Upper lobe of left lung (tissue), 6 donors: ENCODE measurements at regions not wholly inside any gene's neighbourhood (a gene's known extent, or its start where the extent isn't known, plus 50 kb on each side); places are given as distances from the start of the nearest gene placed in this dataset.

ENCODE experiments used
- ATAC-seq, 2 donors: fragments of 200-7000 bp; cut with Tn5 transposase; one replicate each; pipeline ENCODE4 v1.9.1; 2022; ENCODE audit warnings: mild to moderate bottlenecking in 2 of 2, moderate library complexity in 2 of 2; ENCODE audit not compliant: low FRiP score in 2 of 2
- DNase-seq, 2 donors: peaks; one replicate each; pipeline ENCODE4 v3.0.0-alpha.2; 2019 to 2020
- H3K27ac ChIP-seq, 4 donors: fragments of 200-600 bp; sonication (generic); one replicate each; pipeline ENCODE4 v1.5.1; 2016 to 2019
- H3K27me3 ChIP-seq, 4 donors: fragments of 200-600 bp; sonication (generic); one replicate each; pipeline ENCODE4 v1.5.1; 2017 to 2019
- H3K36me3 ChIP-seq, 4 donors: fragments of 200-600 bp; sonication (generic); one replicate each; pipeline ENCODE4 v1.5.1; 2016 to 2019
- H3K4me1 ChIP-seq, 4 donors: fragments of 200-600 bp; sonication (generic); one replicate each; pipeline ENCODE4 v1.5.1; 2018 to 2019
- H3K4me3 ChIP-seq, 4 donors: fragments of 200-600 bp; sonication (generic); one replicate each; pipeline ENCODE4 v1.5.1; 2017 to 2019; ENCODE audit warnings: mild to moderate bottlenecking in 2 of 4, moderate library complexity in 1 of 4
- H3K9me3 ChIP-seq, 4 donors: fragments of 200-600 bp; sonication (generic); one replicate each; pipeline ENCODE4 v1.5.1; 2018 to 2019
- EP300 ChIP-seq, 4 donors: sonication (generic); formaldehyde crosslinking; IDR thresholded peaks; one replicate each; pipeline ENCODE4 v1.5.1; 2017; ENCODE audit warnings: antibody characterized with exemption in 4 of 4, control low read depth in 2 of 4
- POLR2A ChIP-seq, 4 donors: fragments of 450-650 bp; IDR thresholded peaks; one replicate each; pipeline ENCODE4 v1.5.1; 2016 to 2017; ENCODE audit warnings: antibody characterized with exemption in 4 of 4, mild to moderate bottlenecking in 2 of 4
- POLR2AphosphoS5 ChIP-seq, 2 donors: sonication (generic); formaldehyde crosslinking; IDR thresholded peaks; one replicate each; pipeline ENCODE4 v1.5.1; 2017; ENCODE audit warnings: antibody characterized with exemption in 2 of 2
- WGBS, 2 donors: methylation state at CpG; one replicate each; pipeline ENCODE4 v1.1.5; 2017 to 2018; 5-methylcytosine and 5-hydroxymethylcytosine counted together
- TF ChIP-seq, protein P1 (sequence below), 6 experiments: fragments of 450-650 bp in 4 of 6; fragments of 200-600 bp in 2 of 6; sonication (generic) in 2 of 6; IDR thresholded peaks; one replicate each; pipeline ENCODE4 v1.5.1; 2016 to 2019; ENCODE audit warnings: antibody characterized with exemption in 6 of 6
- donor health status: DM: no; HTN: no; CAD: no; lungs with moderate emphysema.
- donor health status: DM: no; HTN: yes; CAD: no; lungs with severe emphysema.

DNA sequence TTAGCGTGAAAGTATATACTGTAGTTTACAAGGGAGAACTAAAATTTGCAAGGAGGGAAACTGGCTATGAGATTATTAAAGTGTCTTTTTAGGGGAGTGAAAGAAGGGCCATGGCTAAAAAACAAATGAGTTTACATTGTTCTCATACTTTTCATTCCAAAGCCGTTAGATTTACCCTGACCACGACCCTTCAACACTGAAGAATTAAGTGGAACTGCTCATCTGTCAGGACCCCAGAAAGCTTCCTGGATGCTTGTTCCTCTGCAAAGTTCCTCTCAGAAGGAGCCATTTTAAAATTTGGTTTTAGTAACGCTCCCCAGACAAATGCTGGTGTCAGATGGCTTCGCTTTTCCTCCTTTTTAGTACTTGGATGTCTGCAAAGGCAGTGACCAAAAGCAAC is 82.7 kb upstream of the ZBTB18 start:
- DNase-seq (no peak), ATAC-seq (no peak)
- Histone ChIP-seq H3K27ac (no peak overlapping the region), H3K36me3 (no peaks in the 10 kb centered on the region), H3K9me3 (no peaks in the 10 kb centered on the region), H3K4me1 (no peaks in the 10 kb centered on the region), H3K27me3 (no peaks in the 10 kb centered on the region), H3K4me3 (no peak overlapping the region)
- 51 to 53% methylated on average over 5 of the region's 5 CpGs for WGBS, 2 donors
- TF ChIP-seq POLR2AphosphoS5 (IDR thresholded peaks at IDR 0.05): no peak
- TF ChIP-seq, protein P1, sequence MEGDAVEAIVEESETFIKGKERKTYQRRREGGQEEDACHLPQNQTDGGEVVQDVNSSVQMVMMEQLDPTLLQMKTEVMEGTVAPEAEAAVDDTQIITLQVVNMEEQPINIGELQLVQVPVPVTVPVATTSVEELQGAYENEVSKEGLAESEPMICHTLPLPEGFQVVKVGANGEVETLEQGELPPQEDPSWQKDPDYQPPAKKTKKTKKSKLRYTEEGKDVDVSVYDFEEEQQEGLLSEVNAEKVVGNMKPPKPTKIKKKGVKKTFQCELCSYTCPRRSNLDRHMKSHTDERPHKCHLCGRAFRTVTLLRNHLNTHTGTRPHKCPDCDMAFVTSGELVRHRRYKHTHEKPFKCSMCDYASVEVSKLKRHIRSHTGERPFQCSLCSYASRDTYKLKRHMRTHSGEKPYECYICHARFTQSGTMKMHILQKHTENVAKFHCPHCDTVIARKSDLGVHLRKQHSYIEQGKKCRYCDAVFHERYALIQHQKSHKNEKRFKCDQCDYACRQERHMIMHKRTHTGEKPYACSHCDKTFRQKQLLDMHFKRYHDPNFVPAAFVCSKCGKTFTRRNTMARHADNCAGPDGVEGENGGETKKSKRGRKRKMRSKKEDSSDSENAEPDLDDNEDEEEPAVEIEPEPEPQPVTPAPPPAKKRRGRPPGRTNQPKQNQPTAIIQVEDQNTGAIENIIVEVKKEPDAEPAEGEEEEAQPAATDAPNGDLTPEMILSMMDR (IDR thresholded peaks at IDR 0.05): no peak
- no peak for TF ChIP-seq EP300 (IDR thresholded peaks at IDR 0.05)

DNA sequence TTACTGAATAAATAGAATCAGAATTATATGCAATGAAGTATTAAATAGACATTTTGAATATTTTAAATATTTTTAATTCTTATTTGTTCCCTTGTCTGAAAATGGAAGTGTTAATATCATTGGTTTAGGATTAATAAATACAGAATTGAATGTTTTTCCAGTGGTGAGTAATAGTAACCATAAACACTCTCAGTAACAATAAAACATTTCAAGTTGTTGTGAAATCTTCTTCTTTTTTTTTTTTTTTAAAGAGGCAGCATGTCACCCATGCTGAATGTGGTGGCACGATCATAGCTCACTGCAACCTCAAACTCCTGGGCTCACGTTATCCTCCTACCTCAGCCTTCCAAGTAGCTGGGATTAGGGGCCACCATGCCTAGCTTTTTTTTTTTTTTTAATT is 86.2 kb upstream of the ZBTB18 start:
- Histone ChIP-seq H3K27me3 (no peaks in the 10 kb centered on the region), H3K9me3 (no peaks in the 10 kb centered on the region), H3K4me1 (no peaks in the 10 kb centered on the region), H3K36me3 (no peaks in the 10 kb centered on the region), H3K27ac (no peak overlapping the region), H3K4me3 (no peak overlapping the region)
- TF ChIP-seq POLR2AphosphoS5 (IDR thresholded peaks at IDR 0.05): no peak
- TF ChIP-seq EP300 (IDR thresholded peaks at IDR 0.05): no peak
- TF ChIP-seq, protein P1 (IDR thresholded peaks at IDR 0.05): no peak
- no peak for TF ChIP-seq POLR2A (IDR thresholded peaks at IDR 0.05)
- ATAC-seq (no peak), DNase-seq (no peak)
- WGBS, 2 donors: 92 to 100% methylated on average over 2 of the region's 2 CpGs

DNA sequence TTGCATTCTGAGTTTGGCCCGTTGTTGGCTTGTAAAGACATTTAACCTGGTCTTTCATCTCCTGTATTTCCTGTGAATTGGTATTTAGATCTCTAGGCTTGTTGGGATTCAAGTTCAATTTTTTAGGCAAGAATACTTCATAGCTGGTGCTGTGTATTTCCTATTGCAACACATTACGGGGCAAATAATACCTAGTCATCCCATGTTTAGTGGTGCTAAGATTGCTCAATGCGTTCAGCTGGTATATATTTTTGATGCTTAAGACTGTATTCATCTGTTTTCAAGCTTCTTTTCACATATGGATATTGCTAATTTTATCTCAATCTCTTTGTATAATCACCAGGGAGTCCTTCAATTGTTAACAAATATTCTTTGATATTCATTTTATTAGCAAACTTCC is 87.5 kb upstream of the ZBTB18 start:
- TF ChIP-seq EP300 (IDR thresholded peaks at IDR 0.05): no peak
- TF ChIP-seq POLR2A (IDR thresholded peaks at IDR 0.05): no peak
- no peak for TF ChIP-seq POLR2AphosphoS5 (IDR thresholded peaks at IDR 0.05)
- TF ChIP-seq, protein P1 (IDR thresholded peaks at IDR 0.05): no peak
- no peaks in the 10 kb centered on the region for H3K4me1 ChIP-seq
- H3K27me3 ChIP-seq: no peaks in the 10 kb centered on the region
- H3K4me3 ChIP-seq: no peak overlapping the region
- no peaks in the 10 kb centered on the region for H3K36me3 ChIP-seq
- no peaks in the 10 kb centered on the region for H3K9me3 ChIP-seq
- DNase-seq (no peak), ATAC-seq (no peak)
- H3K27ac ChIP-seq: no peak overlapping the region
- 61 to 71% methylated on average over 3 of the region's 3 CpGs for WGBS, 2 donors

DNA sequence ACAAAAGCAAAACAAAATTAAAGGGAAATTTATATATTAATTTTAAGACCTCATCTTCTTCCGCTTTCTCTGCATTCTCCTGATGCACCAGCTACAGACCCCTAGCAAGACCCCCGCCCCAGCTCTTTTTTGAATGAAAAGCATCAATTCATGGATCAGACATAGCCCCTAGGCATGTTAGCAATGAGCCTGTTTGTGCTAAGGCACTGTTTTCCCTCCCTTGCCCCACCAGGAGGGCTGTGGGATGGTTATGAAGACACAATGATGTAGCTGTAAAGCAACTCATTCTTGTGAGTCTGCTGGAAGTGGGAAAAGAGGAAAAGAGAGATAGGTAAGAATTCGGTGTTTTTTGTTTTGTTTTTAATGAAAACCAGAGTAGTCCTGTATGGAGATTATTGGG is 88.5 kb upstream of the ZBTB18 start:
- WGBS, 2 donors: 85 to 92% methylated on average over 3 of the region's 3 CpGs
- Histone ChIP-seq H3K27ac (no peak overlapping the region), H3K9me3 (no peaks in the 10 kb centered on the region), H3K4me1 (no peaks in the 10 kb centered on the region), H3K36me3 (no peaks in the 10 kb centered on the region), H3K4me3 (no peak overlapping the region), H3K27me3 (no peaks in the 10 kb centered on the region)
- DNase-seq: no peak
- no peak for ATAC-seq
- TF ChIP-seq EP300 (IDR thresholded peaks at IDR 0.05): no peak
- TF ChIP-seq POLR2AphosphoS5 (IDR thresholded peaks at IDR 0.05): no peak
- TF ChIP-seq POLR2A (IDR thresholded peaks at IDR 0.05): no peak
- TF ChIP-seq, protein P1 (IDR thresholded peaks at IDR 0.05): no peak

DNA sequence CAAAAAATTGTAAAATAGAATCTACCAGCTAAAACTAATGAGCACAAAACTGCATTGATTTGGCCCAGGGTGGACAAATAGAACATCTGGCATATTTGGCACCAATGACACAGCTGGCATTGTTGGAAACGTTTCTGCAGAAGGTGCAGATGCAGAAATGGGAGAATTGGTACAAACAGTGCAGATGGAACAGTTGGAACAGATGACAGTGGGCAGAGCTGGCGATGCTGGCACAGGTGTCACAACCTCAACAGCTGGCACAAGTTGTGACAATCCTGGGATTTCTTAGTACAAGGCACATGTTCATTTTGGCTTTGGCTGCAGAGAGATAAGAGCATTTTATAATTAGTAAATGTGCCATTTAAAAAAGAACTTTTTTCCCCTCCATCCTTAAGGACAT is 91.1 kb upstream of the ZBTB18 start:
- Histone ChIP-seq H3K4me1 (no peaks in the 10 kb centered on the region), H3K9me3 (no peaks in the 10 kb centered on the region), H3K36me3 (no peaks in the 10 kb centered on the region), H3K4me3 (no peak overlapping the region), H3K27me3 (no peaks in the 10 kb centered on the region), H3K27ac (no peak overlapping the region)
- ATAC-seq (no peak), DNase-seq (no peak)
- 68% methylated on average over 2 of the region's 2 CpGs for WGBS, 2 donors
- TF ChIP-seq, protein P1 (IDR thresholded peaks at IDR 0.05): no peak
- TF ChIP-seq POLR2A (IDR thresholded peaks at IDR 0.05) (no peak), POLR2AphosphoS5 (IDR thresholded peaks at IDR 0.05) (no peak), EP300 (IDR thresholded peaks at IDR 0.05) (no peak)
